ENCODE measurements at regions not wholly inside any gene's neighbourhood (a gene's known extent, or its start where the extent isn't known, plus 50 kb on each side); places are given as distances from the start of the nearest gene placed in this dataset.

- TF ChIP-seq MGA (IDR thresholded peaks at IDR 0.05) (peak; percentile 34), NR3C1 (CRISPR knock-in tag; IDR thresholded peaks at IDR 0.05) (no peak), ZBTB49 (CRISPR knock-in tag; IDR thresholded peaks at IDR 0.05; ENCODE audit: borderline replicate concordance) (no peak), ELF1 (tag; IDR thresholded peaks at IDR 0.05) (no peak), ZC3H8 (IDR thresholded peaks at IDR 0.05) (0 out of 2 replicates have a peak, but pooled peaks have one; percentile 17), NCOA1 (IDR thresholded peaks at IDR 0.05; ENCODE audit: low read depth) (peak; percentile 42; the same call in 1 of the 2 replicates), BRF1 (IDR thresholded peaks at IDR 0.05; ENCODE audit: borderline replicate concordance, extremely low read depth, insufficient read length) (no peak), ZNF561 (CRISPR knock-in tag; conservative IDR thresholded peaks at IDR 0.05) (no peak), WHSC1 (IDR thresholded peaks at IDR 0.05; ENCODE audit: low read length) (no peak), NFYB (IDR thresholded peaks at IDR 0.05; ENCODE audit: extremely low read depth, insufficient read length) (no peak), TARDBP (IDR thresholded peaks at IDR 0.05) (no peak), EHMT2 (IDR thresholded peaks at IDR 0.05) (peak; percentile 88), HIVEP1 (CRISPR knock-in tag; IDR thresholded peaks at IDR 0.05) (no peak), HCFC1 (IDR thresholded peaks at IDR 0.05; ENCODE audit: low read depth, low read length) (no peak), ZNF134 (CRISPR knock-in tag; conservative IDR thresholded peaks at IDR 0.05) (no peak)
These were observed 134.5 kb downstream of the VEGFA start (continued) for GRCh38 chr6:43904311-43905123.

All from K562 (cell line).